ENCODE measurements at regions not wholly inside any gene's neighbourhood (a gene's known extent, or its start where the extent isn't known, plus 50 kb on each side); places are given as distances from the start of the nearest gene placed in this dataset.

- TF ChIP-seq CTCF (IDR thresholded peaks at IDR 0.05) (no peak), POLR2A (IDR thresholded peaks at IDR 0.05) (no peak)
Measured at GRCh38 chr2:17036361-17036760, 370.7 kb upstream of the CYRIA start.

All from esophagus squamous epithelium (tissue), 4 donors.